HEK293T (cell line): ENCODE measurements at regions not wholly inside any gene's neighbourhood (a gene's known extent, or its start where the extent isn't known, plus 50 kb on each side); places are given as distances from the start of the nearest gene placed in this dataset.

Source experiments
- CTCF ChIA-PET: fragments of 350-600 bp; formaldehyde crosslinking; extraction: SDS; loops from one replicate; lab custom pipeline; 2021; ENCODE audit warnings: antibody characterized with exemption, inconsistent platforms; lab: Yijun Ruan, JAX
- POLR2A ChIA-PET: fragments of 350-600 bp; formaldehyde crosslinking; extraction: SDS; loops from one replicate; lab custom pipeline; 2020; ENCODE audit warnings: antibody characterized with exemption, inconsistent platforms; lab: Yijun Ruan, JAX
- DNase-seq: peaks from one replicate; pipeline ENCODE4 v3.0.0; 2012; ENCODE audit warnings: mixed read lengths; ENCODE audit errors: extremely low spot score
- ARNT ChIP-seq: fragments of 450-650 bp; IDR thresholded peaks from 2 replicates; pipeline ENCODE4 v1.6.1; 2017; ENCODE audit warnings: mild to moderate bottlenecking
- BHLHE40 ChIP-seq: fragments of 450-650 bp; IDR thresholded peaks from 2 replicates; pipeline ENCODE4 v1.6.1; 2016; ENCODE audit warnings: mild to moderate bottlenecking, moderate library complexity, borderline replicate concordance
- CTBP1 ChIP-seq: fragments of 450-650 bp; IDR thresholded peaks from 2 replicates; pipeline ENCODE4 v1.6.1; 2016; ENCODE audit warnings: borderline replicate concordance
- ELF4 ChIP-seq: fragments of 450-650 bp; IDR thresholded peaks from 2 replicates; pipeline ENCODE4 v1.6.1; 2017; ENCODE audit warnings: antibody characterized with exemption
- FOXA1 ChIP-seq: fragments of 450-650 bp; IDR thresholded peaks from 2 replicates; pipeline ENCODE4 v1.6.1; 2016; ENCODE audit warnings: mild to moderate bottlenecking
- FOXK2 ChIP-seq: fragments of 450-650 bp; IDR thresholded peaks from 2 replicates; pipeline ENCODE4 v1.6.1; 2016; ENCODE audit warnings: mild to moderate bottlenecking
- FOXM1 ChIP-seq: fragments of 450-650 bp; IDR thresholded peaks from 2 replicates; pipeline ENCODE4 v1.6.1; 2017; ENCODE audit warnings: mild to moderate bottlenecking, borderline replicate concordance
- HDGF ChIP-seq: fragments of 450-650 bp; IDR thresholded peaks from 2 replicates; pipeline ENCODE4 v1.6.1; 2017; ENCODE audit warnings: antibody characterized with exemption, borderline replicate concordance
- L3MBTL2 ChIP-seq: fragments of 450-650 bp; conservative IDR thresholded peaks from 2 replicates; pipeline ENCODE4 v1.6.1; 2016; ENCODE audit warnings: mild to moderate bottlenecking
- LEF1 ChIP-seq: fragments of 450-650 bp; IDR thresholded peaks from 2 replicates; pipeline ENCODE4 v1.6.1; 2017; ENCODE audit warnings: mild to moderate bottlenecking, borderline replicate concordance
- NFRKB ChIP-seq: fragments of 450-650 bp; IDR thresholded peaks from 2 replicates; pipeline ENCODE4 v1.6.1; 2016; ENCODE audit warnings: mild to moderate bottlenecking, moderate library complexity
- PKNOX1 ChIP-seq: fragments of 450-650 bp; IDR thresholded peaks from 2 replicates; pipeline ENCODE4 v1.6.1; 2016
- SP1 ChIP-seq: fragments of 450-650 bp; IDR thresholded peaks from 2 replicates; pipeline ENCODE4 v1.6.1; 2017
- SUZ12 ChIP-seq: fragments of 450-650 bp; IDR thresholded peaks from 2 replicates; pipeline ENCODE4 v1.6.1; 2016; ENCODE audit warnings: mild to moderate bottlenecking
- TARDBP ChIP-seq: fragments of 450-650 bp; IDR thresholded peaks from 2 replicates; pipeline ENCODE4 v1.6.1; 2016
- ZNF384 ChIP-seq: fragments of 450-650 bp; IDR thresholded peaks from 2 replicates; pipeline ENCODE4 v1.6.1; 2016

GRCh38 chr17:72046178-72046577, 74.6 kb upstream of the SOX9 start:
- ChIA-PET POLR2A (no interaction called here), CTCF (no interaction called here)
- no peak for DNase-seq
- TF ChIP-seq CTBP1 (no peak), TARDBP (no peak), ZNF384 (no peak), ARNT (no peak), SUZ12 (no peak), FOXA1 (no peak), PKNOX1 (no peak), FOXK2 (no peak), NFRKB (no peak), SP1 (no peak), LEF1 (no peak), FOXM1 (no peak), ELF4 (no peak), BHLHE40 (no peak), L3MBTL2 (no peak), HDGF (no peak)

- DNase-seq, result no peak
- no peak for TF ChIP-seq BHLHE40
- TF ChIP-seq L3MBTL2, result no peak
- no peak for TF ChIP-seq NFRKB
- no peak for TF ChIP-seq TARDBP
- no peak for TF ChIP-seq PKNOX1
- no peak for TF ChIP-seq ARNT
- no peak for TF ChIP-seq LEF1
- TF ChIP-seq FOXA1, result no peak
- no peak for TF ChIP-seq SUZ12
- no peak for TF ChIP-seq ELF4
- no peak for TF ChIP-seq FOXM1
- TF ChIP-seq FOXK2, result no peak
- CTCF ChIA-PET, result no interaction called here
- POLR2A ChIA-PET, result no interaction called here
Measured at GRCh38 chr17:72046643-72047612, 73.9 kb upstream of the SOX9 start.

- CTCF ChIA-PET, result no interaction called here
- POLR2A ChIA-PET, result no interaction called here
- no peak for TF ChIP-seq FOXA1
- TF ChIP-seq ZNF384, result no peak
- no peak for TF ChIP-seq FOXM1
- no peak for TF ChIP-seq TARDBP
- no peak for TF ChIP-seq BHLHE40
- no peak for TF ChIP-seq LEF1
- no peak for TF ChIP-seq SP1
- TF ChIP-seq ARNT, result no peak
- TF ChIP-seq PKNOX1, result no peak
- TF ChIP-seq CTBP1, result no peak
- no peak for TF ChIP-seq HDGF
- no peak for TF ChIP-seq NFRKB
- TF ChIP-seq ELF4, result no peak
- TF ChIP-seq SUZ12, result no peak
- no peak for TF ChIP-seq L3MBTL2
- TF ChIP-seq FOXK2, result no peak
- DNase-seq, result no peak
Measured at GRCh38 chr17:72049914-72050313, 70.9 kb upstream of the SOX9 start.

GRCh38 chr17:72053036-72053435, 67.8 kb upstream of the SOX9 start:
- ChIA-PET POLR2A (interaction anchor here (0.9 kb wide), 1 partner anchor 23 kb away, joined by 3 read pairs; no protein-coding TSS in a partner anchor), CTCF (interaction anchor here (0.6 to 1.5 kb wide), 2 partner anchors 11 to 403 kb away, joined by 3 read pairs; no protein-coding TSS in a partner anchor)

More at GRCh38 chr17:72053036-72053435, 67.8 kb upstream of the SOX9 start:
- no peak for DNase-seq
- no peak for TF ChIP-seq NFRKB
- no peak for TF ChIP-seq CTBP1
- TF ChIP-seq ZNF384, result no peak
- TF ChIP-seq LEF1, result no peak
- no peak for TF ChIP-seq SP1
- TF ChIP-seq HDGF, result no peak
- no peak for TF ChIP-seq FOXM1
- TF ChIP-seq FOXA1, result no peak
- TF ChIP-seq BHLHE40, result no peak
- no peak for TF ChIP-seq ARNT
- TF ChIP-seq SUZ12, result no peak
- TF ChIP-seq FOXK2, result no peak
- TF ChIP-seq PKNOX1, result no peak
- TF ChIP-seq L3MBTL2, result no peak
- no peak for TF ChIP-seq TARDBP
- no peak for TF ChIP-seq ELF4
